ENCODE measurements at regions not wholly inside any gene's neighbourhood (a gene's known extent, or its start where the extent isn't known, plus 50 kb on each side); places are given as distances from the start of the nearest gene placed in this dataset.

GRCh38 chr1:232285138-232285537 is 344.8 kb downstream of the SIPA1L2 start:
- BruUV-seq (replicated peaks) = no TSS peak
- TF ChIP-seq REST (IDR thresholded peaks at IDR 0.05; ENCODE audit: insufficient read depth in 1 of 2, low read depth in 2 of 2, low read length in 1 of 2) (no peak), SIN3A (IDR thresholded peaks at IDR 0.05; ENCODE audit: borderline replicate concordance, insufficient read depth, low read depth, low read length) (no peak)
- intact Hi-C loops (cut with micrococcal nuclease; ENCODE audit: unreplicated experiment) (no loop called here), in situ Hi-C loops (cut with HindIII; ENCODE audit: low pct_unique_long_range_greater_than_20kb, low sequenced_read_pairs) (no loop called here)
- no peaks in the 10 kb centered on the region for H3K27me3 ChIP-seq (ENCODE audit: control insufficient read depth, insufficient read depth, low read length)
- CTCF ChIA-PET = no interaction called here
- H3K4me3 ChIP-seq (ENCODE audit: low read depth in 2 of 2, low read length in 2 of 2) = no peak overlapping the region
- DNase-seq (ENCODE audit: low read depth, low spot score) (no peak), ATAC-seq (no peak)
- H3K4me1 ChIP-seq (ENCODE audit: control insufficient read depth, insufficient read depth, low read length) = no peaks in the 10 kb centered on the region
- no peaks in the 10 kb centered on the region for H3K9me3 ChIP-seq (ENCODE audit: control insufficient read depth, insufficient read depth, low read depth, low read length)
- H3K36me3 ChIP-seq (ENCODE audit: control insufficient read depth, insufficient read depth, low read length) = no peaks in the 10 kb centered on the region
- POLR2A ChIA-PET = no interaction called here
- H3K27ac ChIP-seq (ENCODE audit: low read length) = no peak overlapping the region

GRCh38 chr1:232283864-232284263 is 346.1 kb downstream of the SIPA1L2 start:
- TF ChIP-seq CTCF (IDR thresholded peaks at IDR 0.05) = no peak
- ChIA-PET CTCF (no interaction called here), POLR2A (no interaction called here)
- H3K4me1 ChIP-seq (ENCODE audit: control insufficient read depth, insufficient read depth, low read length) = no peaks in the 10 kb centered on the region
- in situ Hi-C loops (cut with HindIII; ENCODE audit: low pct_unique_long_range_greater_than_20kb, low sequenced_read_pairs) (no loop called here), intact Hi-C loops (cut with micrococcal nuclease; ENCODE audit: unreplicated experiment) (no loop called here)
- BruUV-seq (replicated peaks) = no TSS peak
- H3K36me3 ChIP-seq (ENCODE audit: control insufficient read depth, insufficient read depth, low read length) = no peaks in the 10 kb centered on the region
- no peak overlapping the region for H3K4me3 ChIP-seq (ENCODE audit: low read depth in 2 of 2, low read length in 2 of 2)
- no peak overlapping the region for H3K27ac ChIP-seq (ENCODE audit: low read length)
- ATAC-seq (no peak), DNase-seq (ENCODE audit: low read depth, low spot score) (no peak)
- no peaks in the 10 kb centered on the region for H3K27me3 ChIP-seq (ENCODE audit: control insufficient read depth, insufficient read depth, low read length)
- no peaks in the 10 kb centered on the region for H3K9me3 ChIP-seq (ENCODE audit: control insufficient read depth, insufficient read depth, low read depth, low read length)

GRCh38 chr1:232282498-232282897 is 347.4 kb downstream of the SIPA1L2 start:
- POLR2A ChIA-PET = no interaction called here
- ATAC-seq = no peak
- TF ChIP-seq POLR2AphosphoS5 (IDR thresholded peaks at IDR 0.05; ENCODE audit: low read depth, low read length) = no peak
- Histone ChIP-seq H3K36me3 (ENCODE audit: control insufficient read depth, insufficient read depth, low read length) (no peaks in the 10 kb centered on the region), H3K4me1 (ENCODE audit: control insufficient read depth, insufficient read depth, low read length) (no peaks in the 10 kb centered on the region), H3K4me3 (ENCODE audit: low read depth in 2 of 2, low read length in 2 of 2) (no peak overlapping the region), H3K27ac (ENCODE audit: low read length) (no peak overlapping the region), H3K27me3 (ENCODE audit: control insufficient read depth, insufficient read depth, low read length) (no peaks in the 10 kb centered on the region), H3K9me3 (ENCODE audit: control insufficient read depth, insufficient read depth, low read depth, low read length) (no peaks in the 10 kb centered on the region)
- in situ Hi-C loops (cut with HindIII; ENCODE audit: low pct_unique_long_range_greater_than_20kb, low sequenced_read_pairs) (no loop called here), intact Hi-C loops (cut with micrococcal nuclease; ENCODE audit: unreplicated experiment) (no loop called here)
- no TSS peak for BruUV-seq (replicated peaks)
- DNase-seq (ENCODE audit: low read depth, low spot score) = no peak
- CTCF ChIA-PET = no interaction called here
